ENCODE measurements at regions not wholly inside any gene's neighbourhood (a gene's known extent, or its start where the extent isn't known, plus 50 kb on each side); places are given as distances from the start of the nearest gene placed in this dataset.

DNA sequence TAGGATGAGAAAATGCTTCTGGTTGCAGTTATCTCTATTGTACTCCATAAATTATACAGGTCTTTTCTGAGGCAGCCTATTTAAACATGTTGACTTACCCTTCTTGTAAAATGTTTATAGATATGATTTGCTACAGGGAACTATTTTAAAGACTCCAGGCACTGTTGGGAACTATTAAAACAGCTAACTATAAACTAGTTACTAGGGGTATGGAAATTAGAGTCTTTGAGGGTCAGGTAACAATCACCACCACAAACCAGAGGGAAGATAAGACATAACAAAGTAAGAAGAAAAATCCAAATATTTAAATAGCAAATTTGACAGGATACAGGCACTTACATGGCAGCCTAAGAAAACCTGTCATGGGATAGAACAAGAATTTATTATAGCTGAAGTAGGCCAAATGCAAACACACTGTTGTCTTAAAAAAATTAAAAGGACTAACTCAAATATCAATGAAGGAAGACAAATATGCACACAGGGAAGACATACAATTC lies 251.0 kb upstream of the CWC22 start:
- no peaks in the 10 kb centered on the region for H3K27me3 ChIP-seq
- TF ChIP-seq POLR2A (IDR thresholded peaks at IDR 0.05) = no peak
- TF ChIP-seq, protein P1, sequence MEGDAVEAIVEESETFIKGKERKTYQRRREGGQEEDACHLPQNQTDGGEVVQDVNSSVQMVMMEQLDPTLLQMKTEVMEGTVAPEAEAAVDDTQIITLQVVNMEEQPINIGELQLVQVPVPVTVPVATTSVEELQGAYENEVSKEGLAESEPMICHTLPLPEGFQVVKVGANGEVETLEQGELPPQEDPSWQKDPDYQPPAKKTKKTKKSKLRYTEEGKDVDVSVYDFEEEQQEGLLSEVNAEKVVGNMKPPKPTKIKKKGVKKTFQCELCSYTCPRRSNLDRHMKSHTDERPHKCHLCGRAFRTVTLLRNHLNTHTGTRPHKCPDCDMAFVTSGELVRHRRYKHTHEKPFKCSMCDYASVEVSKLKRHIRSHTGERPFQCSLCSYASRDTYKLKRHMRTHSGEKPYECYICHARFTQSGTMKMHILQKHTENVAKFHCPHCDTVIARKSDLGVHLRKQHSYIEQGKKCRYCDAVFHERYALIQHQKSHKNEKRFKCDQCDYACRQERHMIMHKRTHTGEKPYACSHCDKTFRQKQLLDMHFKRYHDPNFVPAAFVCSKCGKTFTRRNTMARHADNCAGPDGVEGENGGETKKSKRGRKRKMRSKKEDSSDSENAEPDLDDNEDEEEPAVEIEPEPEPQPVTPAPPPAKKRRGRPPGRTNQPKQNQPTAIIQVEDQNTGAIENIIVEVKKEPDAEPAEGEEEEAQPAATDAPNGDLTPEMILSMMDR (IDR thresholded peaks at IDR 0.05) = no peak
- peaks cover 0 to 12% of the 10 kb centered on the region in 2 donors for H3K4me1 ChIP-seq
- DNase-seq = no peak
- H3K36me3 ChIP-seq = no peaks in the 10 kb centered on the region
- intact Hi-C loops (cut with DNase I) = no loop called here
- H3K27ac ChIP-seq = peak overlapping the region in 1 of 3 donors; percentile 37
- H3K9me3 ChIP-seq = no peaks in the 10 kb centered on the region
- no peak overlapping the region for H3K4me3 ChIP-seq (replicated peaks in 1 of 3)

GRCh38 chr2:180257247-180257646 lies 250.2 kb upstream of the CWC22 start:
- no peak for TF ChIP-seq POLR2A (IDR thresholded peaks at IDR 0.05)
- TF ChIP-seq, protein P1 (IDR thresholded peaks at IDR 0.05) = no peak
- no peaks in the 10 kb centered on the region for H3K27me3 ChIP-seq
- no peak overlapping the region for H3K27ac ChIP-seq
- DNase-seq = no peak
- no peaks in the 10 kb centered on the region for H3K9me3 ChIP-seq
- intact Hi-C loops (cut with DNase I) = no loop called here
- H3K36me3 ChIP-seq = no peaks in the 10 kb centered on the region
- peaks cover 0 to 12% of the 10 kb centered on the region in 2 donors for H3K4me1 ChIP-seq
- 89 to 94% methylated on average over 5 of the region's 5 CpGs for WGBS, 2 donors
- no peak overlapping the region for H3K4me3 ChIP-seq (replicated peaks in 1 of 3)

DNA sequence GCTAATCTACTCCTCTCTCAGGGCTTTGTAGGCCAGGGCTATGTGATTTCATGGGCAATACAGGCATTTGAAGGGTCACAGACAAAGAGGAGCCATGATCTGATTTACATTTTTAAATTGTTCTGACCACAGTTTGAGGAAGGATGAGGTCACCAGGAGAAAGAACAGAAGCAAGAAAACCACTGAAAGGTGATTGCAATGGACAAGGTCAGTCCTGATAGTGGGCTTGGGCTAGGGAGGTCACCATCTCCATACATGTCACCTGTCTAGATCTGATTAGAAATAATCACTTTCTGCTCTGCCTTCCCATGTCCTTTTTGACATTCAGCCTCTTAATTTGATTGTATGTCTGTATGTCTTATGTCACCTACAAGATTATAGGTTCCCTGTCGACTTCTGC lies 248.9 kb upstream of the CWC22 start:
- no peaks in the 10 kb centered on the region for H3K36me3 ChIP-seq
- DNase-seq = no peak
- no peak overlapping the region for H3K27ac ChIP-seq
- whole genome bisulfite sequencing, 2 donors = 45 to 68% methylated on average over 1 of the region's 1 CpG
- H3K4me3 ChIP-seq (replicated peaks in 1 of 3) = no peak overlapping the region
- no peaks in the 10 kb centered on the region for H3K9me3 ChIP-seq
- no peaks in the 10 kb centered on the region for H3K27me3 ChIP-seq
- no peak for TF ChIP-seq POLR2A (IDR thresholded peaks at IDR 0.05)
- TF ChIP-seq, protein P1 (IDR thresholded peaks at IDR 0.05) = no peak
- peaks cover 0 to 6% of the 10 kb centered on the region in 2 donors for H3K4me1 ChIP-seq
- intact Hi-C loops (cut with DNase I) = no loop called here

DNA sequence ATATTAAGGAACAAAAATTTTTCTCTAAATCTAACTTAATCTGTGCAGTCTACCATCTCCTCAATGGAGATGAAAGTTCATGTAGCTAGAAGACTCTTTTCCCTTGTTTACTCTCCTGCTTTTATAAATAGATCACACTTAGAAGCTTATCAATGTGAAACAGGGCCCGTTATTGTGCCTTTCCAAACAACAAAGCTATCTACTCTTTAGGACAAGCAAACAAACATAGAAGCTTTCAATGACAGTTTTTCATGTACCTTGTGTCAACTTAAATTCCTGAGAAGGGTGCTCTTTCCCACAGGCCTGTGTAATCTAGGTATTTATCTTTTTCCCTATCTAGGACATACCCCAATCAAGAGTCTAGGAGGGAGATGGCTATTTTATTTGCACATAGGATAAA lies 247.8 kb upstream of the CWC22 start:
- no peak overlapping the region for H3K4me3 ChIP-seq (replicated peaks in 1 of 3)
- 27 to 31% methylated on average over 1 of the region's 1 CpG for WGBS, 2 donors
- no peaks in the 10 kb centered on the region for H3K4me1 ChIP-seq
- no peaks in the 10 kb centered on the region for H3K36me3 ChIP-seq
- TF ChIP-seq POLR2A (IDR thresholded peaks at IDR 0.05) = no peak
- TF ChIP-seq, protein P1 (IDR thresholded peaks at IDR 0.05) = no peak
- no peaks in the 10 kb centered on the region for H3K9me3 ChIP-seq
- H3K27ac ChIP-seq = no peak overlapping the region
- intact Hi-C loops (cut with DNase I) = no loop called here
- no peaks in the 10 kb centered on the region for H3K27me3 ChIP-seq
- no peak for DNase-seq

DNA sequence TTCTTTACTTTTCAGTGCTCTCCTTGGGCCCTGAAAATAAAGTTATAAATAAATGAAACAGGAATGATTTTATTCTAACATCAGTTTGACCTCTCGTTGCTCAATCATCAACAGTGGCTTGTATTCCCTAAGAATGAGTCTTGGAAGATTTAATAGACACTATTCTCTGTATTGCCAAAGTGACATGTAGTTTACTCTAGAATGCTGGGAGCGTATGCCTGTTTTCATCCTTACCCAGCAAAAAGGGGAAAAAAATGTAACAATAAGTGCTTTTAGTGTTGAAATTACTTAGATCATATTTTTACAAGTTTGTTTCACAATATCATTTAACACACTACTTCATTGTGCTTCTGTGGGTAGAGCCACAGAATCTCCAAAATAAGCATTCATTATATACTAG lies 240.6 kb upstream of the CWC22 start:
- no peaks in the 10 kb centered on the region for H3K36me3 ChIP-seq
- no peaks in the 10 kb centered on the region for H3K9me3 ChIP-seq
- intact Hi-C loops (cut with DNase I) = no loop called here
- no peak overlapping the region for H3K27ac ChIP-seq
- 82% methylated on average over 2 of the region's 2 CpGs for WGBS, 2 donors
- H3K4me3 ChIP-seq (replicated peaks in 1 of 3) = no peak overlapping the region
- TF ChIP-seq, protein P1 (IDR thresholded peaks at IDR 0.05) = no peak
- TF ChIP-seq POLR2A (IDR thresholded peaks at IDR 0.05) = no peak
- H3K27me3 ChIP-seq = no peaks in the 10 kb centered on the region
- no peaks in the 10 kb centered on the region for H3K4me1 ChIP-seq
- DNase-seq = no peak
